CD14-positive monocyte (primary cell): ENCODE measurements at regions not wholly inside any gene's neighbourhood (a gene's known extent, or its start where the extent isn't known, plus 50 kb on each side); places are given as distances from the start of the nearest gene placed in this dataset.

ENCODE experiments used
- DNase-seq, 3 donors: peaks; one replicate each; pipeline ENCODE4 v3.0.0-alpha.2; 2011 to 2022
- H2AFZ ChIP-seq: 2 replicates; pipeline ENCODE4 v1.6.0; 2012; ENCODE audit warnings: mild to moderate bottlenecking, low read depth, low read length, inconsistent platforms; ENCODE audit not compliant: insufficient read depth, poor library complexity, severe bottlenecking
- H3K27ac ChIP-seq, 2 donors: 1 replicate in 1 of 2; 2 replicates in 1 of 2; pipeline ENCODE4 v1.5.1; 2012 to 2013; ENCODE audit warnings: low read length in 2 of 2, control low read depth in 1 of 2, inconsistent platforms in 1 of 2, low read depth in 1 of 2, mild to moderate bottlenecking in 1 of 2
- H3K27me3 ChIP-seq, 2 donors: one replicate each; pipeline versions ENCODE4 v1.6.0 to v1.6.1; 2011 to 2013; ENCODE audit warnings: low read length in 2 of 2; ENCODE audit not compliant: control insufficient read depth in 2 of 2, insufficient read depth in 2 of 2
- H3K36me3 ChIP-seq, 2 donors: replicated peaks in 1 of 2; 1 replicate in 1 of 2; 2 replicates in 1 of 2; pipeline versions ENCODE4 v1.5.1 to v1.6.1; 2012 to 2013; ENCODE audit warnings: low read length in 2 of 2, control low read depth in 1 of 2, inconsistent platforms in 1 of 2, mild to moderate bottlenecking in 1 of 2; ENCODE audit not compliant: insufficient read depth in 2 of 2, control insufficient read depth in 1 of 2
- H3K4me1 ChIP-seq, 2 donors: 1 replicate in 1 of 2; 2 replicates in 1 of 2; pipeline versions ENCODE4 v1.5.1 to v1.6.1; 2012 to 2013; ENCODE audit warnings: low read length in 2 of 2, control low read depth in 1 of 2, inconsistent platforms in 1 of 2, mild to moderate bottlenecking in 1 of 2, moderate library complexity in 1 of 2; ENCODE audit not compliant: insufficient read depth in 2 of 2, control insufficient read depth in 1 of 2
- H3K4me2 ChIP-seq: replicated peaks from 2 replicates; pipeline ENCODE3; 2012; ENCODE audit warnings: low read length, moderate library complexity, mild to moderate bottlenecking; ENCODE audit not compliant: poor library complexity, severe bottlenecking; ENCODE audit errors: extremely low read depth
- H3K4me3 ChIP-seq, 3 experiments: fragments of 200-600 bp in 1 of 3; sonication (generic) in 1 of 3; replicated peaks in 1 of 3; 1 replicate in 2 of 3; 2 replicates in 1 of 3; pipeline ENCODE4 v1.5.1; 2011 to 2013; ENCODE audit warnings: low read length in 3 of 3, mild to moderate bottlenecking in 3 of 3, control low read depth in 2 of 3, low read depth in 2 of 3, inconsistent platforms in 1 of 3, moderate library complexity in 1 of 3
- H3K79me2 ChIP-seq: 2 replicates; pipeline ENCODE4 v1.6.0; 2012; ENCODE audit warnings: mild to moderate bottlenecking, control low read depth, inconsistent platforms, low read length, moderate library complexity; ENCODE audit not compliant: insufficient read depth
- H3K9ac ChIP-seq: 2 replicates; pipeline ENCODE4 v1.6.0; 2017; ENCODE audit warnings: low read length, mild to moderate bottlenecking; ENCODE audit not compliant: insufficient read depth, poor library complexity, severe bottlenecking
- H3K9me3 ChIP-seq, 2 donors: replicated peaks in 1 of 2; 1 replicate in 1 of 2; 2 replicates in 1 of 2; pipeline versions ENCODE4 v1.5.1 to v1.6.1; 2012 to 2013; ENCODE audit warnings: low read length in 2 of 2, control low read depth in 1 of 2; ENCODE audit not compliant: control insufficient read depth in 1 of 2, insufficient read depth in 1 of 2
- H4K20me1 ChIP-seq: 2 replicates; pipeline ENCODE4 v1.6.0; 2012; ENCODE audit warnings: mild to moderate bottlenecking, low read length, control low read depth, moderate library complexity; ENCODE audit not compliant: insufficient read depth
- H3K27ac Mint-ChIP-seq, 7 donors: one replicate each; pipeline ENCODE4 v1.8.0; 2020; ENCODE audit warnings: mild to moderate bottlenecking in 7 of 7, mixed read lengths in 7 of 7, moderate library complexity in 6 of 7, inconsistent platforms in 2 of 7
- H3K27me3 Mint-ChIP-seq, 3 donors: one replicate each; pipeline ENCODE4 v1.8.0; 2021 to 2022; ENCODE audit warnings: low read depth in 3 of 3, mild to moderate bottlenecking in 3 of 3, mixed read lengths in 3 of 3, moderate library complexity in 3 of 3, inconsistent platforms in 1 of 3
- H3K36me3 Mint-ChIP-seq, 2 donors: one replicate each; pipeline ENCODE4 v1.8.0; 2020; ENCODE audit warnings: mixed read lengths in 2 of 2, inconsistent platforms in 1 of 2, mild to moderate bottlenecking in 1 of 2
- H3K4me1 Mint-ChIP-seq: one replicate; pipeline ENCODE4 v1.8.0; 2020; ENCODE audit warnings: mild to moderate bottlenecking, mixed read lengths
- H3K4me3 Mint-ChIP-seq, 2 donors: one replicate each; pipeline ENCODE4 v1.8.0; 2020; ENCODE audit warnings: mild to moderate bottlenecking in 2 of 2, mixed read lengths in 2 of 2, moderate library complexity in 1 of 2
- H3K9me3 Mint-ChIP-seq, 7 donors: one replicate each; pipeline ENCODE4 v1.8.0; 2020 to 2022; ENCODE audit warnings: mixed read lengths in 7 of 7, mild to moderate bottlenecking in 6 of 7, moderate library complexity in 6 of 7, inconsistent platforms in 2 of 7
- WGBS: methylation state at CpG from one replicate; pipeline ENCODE4 v1.1.5; 2013; ENCODE audit warnings: missing lambda C conversion rate; ENCODE audit not compliant: insufficient coverage; 5-methylcytosine and 5-hydroxymethylcytosine counted together
- intact Hi-C, 2 donors: fragments of 100-400 bp; cut with micrococcal nuclease; formaldehyde crosslinking; loops; one replicate each; pipeline versions ENCODE4 v1.15.0 to v1.15.1; 2023
- TF ChIP-seq, protein P1 (sequence below): fragments of 200-600 bp; IDR thresholded peaks from one replicate; pipeline ENCODE4 v1.8.0; 2022; ENCODE audit warnings: antibody characterized with exemption, mild to moderate bottlenecking

DNA sequence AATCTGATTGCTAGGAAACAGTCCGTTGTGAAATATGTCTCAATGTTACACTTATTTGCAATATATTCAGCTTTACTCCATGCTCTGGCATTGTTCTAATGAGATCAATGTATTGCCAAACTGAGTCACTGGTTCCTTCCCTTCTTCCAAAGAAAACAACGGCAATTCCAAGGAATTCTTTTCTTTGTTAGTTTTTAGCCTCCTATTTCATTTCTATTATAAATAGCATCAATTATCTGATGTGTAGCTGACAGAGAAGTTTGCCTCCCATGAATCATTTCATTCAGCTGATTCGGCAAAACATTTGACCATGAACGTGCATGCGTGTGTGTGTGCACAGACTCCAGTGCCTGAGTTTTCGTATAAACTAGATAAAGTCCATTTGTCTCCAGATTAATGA lies 346.8 kb downstream of the ETS1 start:
- Histone ChIP-seq H3K27me3 (no peaks in the 10 kb centered on the region), H4K20me1 (no peaks in the 10 kb centered on the region), H2AFZ (no peak overlapping the region), H3K9ac (no peak overlapping the region), H3K4me2 (no peak overlapping the region), H3K27ac (no peak overlapping the region), H3K36me3 (no peaks in the 10 kb centered on the region), H3K79me2 (no peaks in the 10 kb centered on the region), H3K9me3 (no peaks in the 10 kb centered on the region), H3K4me1 (peaks cover 13 to 17% of the 10 kb centered on the region in 2 donors), H3K4me3 (no peak overlapping the region)
- TF ChIP-seq, protein P1, sequence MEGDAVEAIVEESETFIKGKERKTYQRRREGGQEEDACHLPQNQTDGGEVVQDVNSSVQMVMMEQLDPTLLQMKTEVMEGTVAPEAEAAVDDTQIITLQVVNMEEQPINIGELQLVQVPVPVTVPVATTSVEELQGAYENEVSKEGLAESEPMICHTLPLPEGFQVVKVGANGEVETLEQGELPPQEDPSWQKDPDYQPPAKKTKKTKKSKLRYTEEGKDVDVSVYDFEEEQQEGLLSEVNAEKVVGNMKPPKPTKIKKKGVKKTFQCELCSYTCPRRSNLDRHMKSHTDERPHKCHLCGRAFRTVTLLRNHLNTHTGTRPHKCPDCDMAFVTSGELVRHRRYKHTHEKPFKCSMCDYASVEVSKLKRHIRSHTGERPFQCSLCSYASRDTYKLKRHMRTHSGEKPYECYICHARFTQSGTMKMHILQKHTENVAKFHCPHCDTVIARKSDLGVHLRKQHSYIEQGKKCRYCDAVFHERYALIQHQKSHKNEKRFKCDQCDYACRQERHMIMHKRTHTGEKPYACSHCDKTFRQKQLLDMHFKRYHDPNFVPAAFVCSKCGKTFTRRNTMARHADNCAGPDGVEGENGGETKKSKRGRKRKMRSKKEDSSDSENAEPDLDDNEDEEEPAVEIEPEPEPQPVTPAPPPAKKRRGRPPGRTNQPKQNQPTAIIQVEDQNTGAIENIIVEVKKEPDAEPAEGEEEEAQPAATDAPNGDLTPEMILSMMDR = no peak
- 90% methylated on average over 5 of the region's 6 CpGs for WGBS
- peaks cover 0 to 2% (median 0%) of the 10 kb centered on the region in 7 donors for H3K9me3 Mint-ChIP-seq
- peaks cover 22% of the 10 kb centered on the region for H3K4me1 Mint-ChIP-seq
- intact Hi-C loops = no loop called here
- no peak overlapping the region for H3K27ac Mint-ChIP-seq
- H3K4me3 Mint-ChIP-seq = no peak overlapping the region
- no peak for DNase-seq
- H3K36me3 Mint-ChIP-seq = no peaks in the 10 kb centered on the region
- H3K27me3 Mint-ChIP-seq = peaks cover 0 to 2% (median 1%) of the 10 kb centered on the region in 3 donors

DNA sequence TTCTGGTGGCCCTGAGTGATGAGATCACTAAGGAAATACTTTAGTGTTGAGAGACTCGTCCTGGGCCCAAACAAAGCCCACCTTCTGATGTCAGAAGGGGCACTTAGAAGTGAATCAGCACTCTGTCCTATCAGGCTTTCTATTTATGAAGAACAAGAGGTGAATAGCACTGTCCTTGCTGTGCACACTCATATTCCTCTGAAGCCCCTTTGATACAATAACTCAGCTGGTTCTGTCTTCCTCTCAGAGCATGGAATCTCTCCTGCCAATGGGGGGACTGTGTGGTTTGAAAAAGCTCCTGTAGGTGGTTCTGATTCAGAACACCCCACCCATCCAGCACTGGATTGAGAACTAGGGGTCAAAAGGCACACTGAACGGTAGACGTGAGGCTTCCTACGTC lies 348.1 kb downstream of the ETS1 start:
- peak overlapping the region; percentile 61 to 89 for H3K4me3 Mint-ChIP-seq
- Histone ChIP-seq H3K4me3 (peak overlapping the region in 1 of 3 experiments; percentile 39), H4K20me1 (no peaks in the 10 kb centered on the region), H3K36me3 (no peaks in the 10 kb centered on the region), H3K4me1 (peaks cover 13 to 17% of the 10 kb centered on the region in 2 donors), H2AFZ (peak overlapping the region; percentile 65), H3K27me3 (no peaks in the 10 kb centered on the region), H3K79me2 (no peaks in the 10 kb centered on the region), H3K9ac (no peak overlapping the region), H3K9me3 (no peaks in the 10 kb centered on the region), H3K4me2 (peak overlapping the region; percentile 31), H3K27ac (peak overlapping the region in 1 of 2 donors; percentile 53)
- no peak for DNase-seq
- H3K36me3 Mint-ChIP-seq = no peaks in the 10 kb centered on the region
- WGBS = no CpG with 5 or more reads among the region's 4 CpGs
- H3K27me3 Mint-ChIP-seq = peaks cover 0 to 2% (median 1%) of the 10 kb centered on the region in 3 donors
- TF ChIP-seq, protein P1 = no peak
- H3K27ac Mint-ChIP-seq = peak overlapping the region; percentile 83 to 92 (median 92)
- peaks cover 20% of the 10 kb centered on the region for H3K4me1 Mint-ChIP-seq
- peaks cover 0 to 2% (median 0%) of the 10 kb centered on the region in 7 donors for H3K9me3 Mint-ChIP-seq
- intact Hi-C loops = no loop called here
